ENCODE measurements at regions not wholly inside any gene's neighbourhood (a gene's known extent, or its start where the extent isn't known, plus 50 kb on each side); places are given as distances from the start of the nearest gene placed in this dataset.

GRCh38 chr4:59818656-59819055 lies 1381.5 kb upstream of the ADGRL3 start:
- no peak for ATAC-seq
- Histone ChIP-seq H3F3A (replicated peaks; ENCODE audit: low read depth) (no peaks in the 10 kb centered on the region), H3K36me3 (ENCODE audit: insufficient read depth) (no peaks in the 10 kb centered on the region), H3K9me2 (ENCODE audit: insufficient read depth) (no peaks in the 10 kb centered on the region), H3K4me2 (no peak overlapping the region), H3K4me3 (no peak overlapping the region), H3K27me3 (ENCODE audit: insufficient read depth) (no peaks in the 10 kb centered on the region), H3K4me1 (ENCODE audit: insufficient read depth) (no peaks in the 10 kb centered on the region), H3K79me2 (replicated peaks; ENCODE audit: insufficient read depth) (no peaks in the 10 kb centered on the region), H4K20me1 (replicated peaks; ENCODE audit: insufficient read depth) (no peaks in the 10 kb centered on the region), H2AFZ (no peak overlapping the region), H3K27ac (ENCODE audit: low read depth) (no peak overlapping the region)
- Mint-ChIP-seq H3K4me1 (no peaks in the 10 kb centered on the region), H3K36me3 (ENCODE audit: low read depth) (no peaks in the 10 kb centered on the region), H3K9me3 (no peaks in the 10 kb centered on the region), H3K27me3 (ENCODE audit: insufficient read depth, low read depth, poor library complexity) (no peaks in the 10 kb centered on the region), H3K4me3 (no peak overlapping the region), H3K27ac (no peak overlapping the region)
- DNase-seq (ENCODE audit: low spot score): no peak
- no peak for TF ChIP-seq CREB1 (CRISPR knock-in tag; IDR thresholded peaks at IDR 0.05; ENCODE audit: low read depth)
- no peak for TF ChIP-seq EZH2phosphoT487 (IDR thresholded peaks at IDR 0.05; ENCODE audit: unreplicated experiment)
- TF ChIP-seq EZH2 (IDR thresholded peaks at IDR 0.05; ENCODE audit: low read depth, unreplicated experiment): no peak
- no peak for TF ChIP-seq REST (IDR thresholded peaks at IDR 0.05; ENCODE audit: unreplicated experiment)
- TF ChIP-seq STAT1 (IDR thresholded peaks at IDR 0.05; ENCODE audit: unreplicated experiment): no peak

GRCh38 chr4:59823311-59823710 lies 1376.8 kb upstream of the ADGRL3 start:
- Mint-ChIP-seq H3K36me3 (ENCODE audit: low read depth) (no peaks in the 10 kb centered on the region), H3K27me3 (ENCODE audit: insufficient read depth, low read depth, poor library complexity) (no peaks in the 10 kb centered on the region), H3K27ac (no peak overlapping the region), H3K4me3 (no peak overlapping the region), H3K9me3 (no peaks in the 10 kb centered on the region; the same call in 2 of the 3 replicates), H3K4me1 (no peaks in the 10 kb centered on the region)
- H3K4me3 ChIP-seq: no peak overlapping the region
- no peaks in the 10 kb centered on the region for H3F3A ChIP-seq (replicated peaks; ENCODE audit: low read depth)
- DNase-seq (ENCODE audit: low spot score) (no peak), ATAC-seq (no peak)
- no peaks in the 10 kb centered on the region for H3K79me2 ChIP-seq (replicated peaks; ENCODE audit: insufficient read depth)
- no peaks in the 10 kb centered on the region for H4K20me1 ChIP-seq (replicated peaks; ENCODE audit: insufficient read depth)
- H3K27ac ChIP-seq (ENCODE audit: low read depth): no peak overlapping the region
- no peaks in the 10 kb centered on the region for H3K4me1 ChIP-seq (ENCODE audit: insufficient read depth)
- H3K9me2 ChIP-seq (ENCODE audit: insufficient read depth): no peaks in the 10 kb centered on the region
- no peak overlapping the region for H2AFZ ChIP-seq
- H3K4me2 ChIP-seq: no peak overlapping the region
- H3K36me3 ChIP-seq (ENCODE audit: insufficient read depth): no peaks in the 10 kb centered on the region
- no peaks in the 10 kb centered on the region for H3K27me3 ChIP-seq (ENCODE audit: insufficient read depth)
- no peak for TF ChIP-seq ZNF462 (CRISPR knock-in tag; IDR thresholded peaks at IDR 0.05)
- no peak for TF ChIP-seq REST (IDR thresholded peaks at IDR 0.05; ENCODE audit: unreplicated experiment)
- TF ChIP-seq JUNB (IDR thresholded peaks at IDR 0.05; ENCODE audit: unreplicated experiment): no peak
- no peak for TF ChIP-seq ZNF114 (CRISPR knock-in tag; IDR thresholded peaks at IDR 0.05)
- no peak for TF ChIP-seq EZH2phosphoT487 (IDR thresholded peaks at IDR 0.05; ENCODE audit: unreplicated experiment)
